ENCODE measurements at regions not wholly inside any gene's neighbourhood (a gene's known extent, or its start where the extent isn't known, plus 50 kb on each side); places are given as distances from the start of the nearest gene placed in this dataset.

DNA sequence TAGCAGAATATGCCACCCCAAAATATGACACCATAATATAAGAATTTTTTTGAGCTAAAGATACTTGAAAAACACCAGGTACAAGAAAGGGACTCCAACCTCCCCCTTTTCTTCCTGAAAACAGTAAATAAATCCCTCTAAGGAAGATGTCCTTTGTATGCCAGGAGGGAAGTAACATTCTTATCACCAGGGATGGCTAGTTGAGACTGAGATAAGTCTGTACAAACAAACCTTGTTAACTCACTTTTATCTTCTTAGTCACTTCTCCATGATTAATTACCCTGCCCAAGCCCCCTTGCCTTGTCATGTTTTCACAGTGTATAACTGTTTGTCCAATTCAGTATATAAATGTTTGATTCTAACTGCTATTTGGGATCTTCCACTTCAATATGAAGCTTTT is 888.0 kb downstream of the PCDH18 start:
- TF ChIP-seq, protein P1, sequence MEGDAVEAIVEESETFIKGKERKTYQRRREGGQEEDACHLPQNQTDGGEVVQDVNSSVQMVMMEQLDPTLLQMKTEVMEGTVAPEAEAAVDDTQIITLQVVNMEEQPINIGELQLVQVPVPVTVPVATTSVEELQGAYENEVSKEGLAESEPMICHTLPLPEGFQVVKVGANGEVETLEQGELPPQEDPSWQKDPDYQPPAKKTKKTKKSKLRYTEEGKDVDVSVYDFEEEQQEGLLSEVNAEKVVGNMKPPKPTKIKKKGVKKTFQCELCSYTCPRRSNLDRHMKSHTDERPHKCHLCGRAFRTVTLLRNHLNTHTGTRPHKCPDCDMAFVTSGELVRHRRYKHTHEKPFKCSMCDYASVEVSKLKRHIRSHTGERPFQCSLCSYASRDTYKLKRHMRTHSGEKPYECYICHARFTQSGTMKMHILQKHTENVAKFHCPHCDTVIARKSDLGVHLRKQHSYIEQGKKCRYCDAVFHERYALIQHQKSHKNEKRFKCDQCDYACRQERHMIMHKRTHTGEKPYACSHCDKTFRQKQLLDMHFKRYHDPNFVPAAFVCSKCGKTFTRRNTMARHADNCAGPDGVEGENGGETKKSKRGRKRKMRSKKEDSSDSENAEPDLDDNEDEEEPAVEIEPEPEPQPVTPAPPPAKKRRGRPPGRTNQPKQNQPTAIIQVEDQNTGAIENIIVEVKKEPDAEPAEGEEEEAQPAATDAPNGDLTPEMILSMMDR (IDR thresholded peaks at IDR 0.05), result no peak
- no peak for TF ChIP-seq ZFX (IDR thresholded peaks at IDR 0.05; ENCODE audit: borderline replicate concordance)
